GM19351 (cell line): ENCODE measurements at regions not wholly inside any gene's neighbourhood (a gene's known extent, or its start where the extent isn't known, plus 50 kb on each side); places are given as distances from the start of the nearest gene placed in this dataset.

Experiments used
- ATAC-seq: cut with Tn5 transposase; IDR thresholded peaks from one replicate; pipeline ENCODE4 v1.9.1; 2021; ENCODE audit warnings: mild to moderate bottlenecking, moderate library complexity; ENCODE audit not compliant: unreplicated experiment

- ATAC-seq = no peak
These were observed 346.1 kb upstream of the TENM4 start for GRCh38 chr11:79786961-79787360.

GRCh38 chr11:79783833-79784232 is 343.0 kb upstream of the TENM4 start:
- no peak for ATAC-seq

DNA sequence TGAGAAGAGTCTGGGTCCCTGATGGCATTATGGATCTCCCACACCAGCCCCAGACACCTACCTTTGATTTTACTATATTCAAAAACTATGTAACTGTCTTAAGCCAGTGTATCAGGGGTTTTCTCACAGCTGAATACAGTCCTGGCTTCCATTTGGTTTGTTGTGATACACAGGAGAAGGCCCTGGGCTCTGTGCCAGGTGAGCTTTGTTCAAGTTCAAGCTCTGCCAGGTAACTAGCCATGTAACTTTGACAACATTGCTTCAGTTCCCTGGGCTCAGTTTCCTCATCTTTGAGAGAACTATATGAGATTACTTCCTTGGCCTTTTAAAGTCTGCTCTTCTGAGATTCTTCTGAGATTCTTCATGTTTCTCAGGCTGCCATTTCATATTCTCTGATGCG is 327.5 kb upstream of the TENM4 start:
- no peak for ATAC-seq

GRCh38 chr11:79762279-79762921 is 321.6 kb upstream of the TENM4 start:
- ATAC-seq = no peak

- no peak for ATAC-seq
These were observed 317.5 kb upstream of the TENM4 start for GRCh38 chr11:79758325-79758724.

DNA sequence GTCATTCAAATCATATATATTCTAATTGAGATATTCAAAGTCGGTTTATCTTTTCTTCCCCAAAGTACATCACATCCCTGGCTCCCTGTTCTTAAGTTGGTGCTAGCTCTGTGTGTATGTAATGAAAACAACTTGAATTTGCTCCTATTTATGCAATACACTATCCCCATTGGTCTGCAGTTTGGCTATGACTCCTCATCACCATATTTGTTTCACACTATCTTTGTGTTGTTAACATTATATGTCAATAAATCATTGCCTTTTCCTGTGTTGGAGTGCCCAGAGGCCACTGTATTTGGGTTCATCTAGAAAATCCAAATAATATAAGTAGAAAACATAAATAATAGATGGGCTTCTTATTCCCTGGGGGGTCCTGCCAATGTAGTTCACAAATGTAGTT is 306.6 kb upstream of the TENM4 start:
- ATAC-seq = no peak

DNA sequence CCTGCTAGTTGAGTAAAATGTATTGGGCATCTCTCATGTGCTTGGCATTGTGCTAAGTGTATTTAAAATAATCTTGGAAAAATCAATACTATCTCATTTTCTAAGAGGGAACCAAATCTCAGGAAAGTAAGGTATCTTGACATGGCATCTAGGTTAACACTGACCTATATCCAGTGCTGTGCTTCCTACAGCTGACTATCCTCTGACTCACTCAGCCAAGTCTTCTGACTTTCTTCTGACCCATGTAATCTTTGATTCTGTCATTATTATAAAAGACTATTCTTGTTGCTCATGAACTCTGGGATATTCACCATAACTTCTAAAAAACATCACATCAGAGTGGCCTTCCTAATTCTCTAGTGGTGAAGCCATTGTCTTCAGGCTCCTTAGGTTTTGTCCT is 304.1 kb upstream of the TENM4 start:
- no peak for ATAC-seq

DNA sequence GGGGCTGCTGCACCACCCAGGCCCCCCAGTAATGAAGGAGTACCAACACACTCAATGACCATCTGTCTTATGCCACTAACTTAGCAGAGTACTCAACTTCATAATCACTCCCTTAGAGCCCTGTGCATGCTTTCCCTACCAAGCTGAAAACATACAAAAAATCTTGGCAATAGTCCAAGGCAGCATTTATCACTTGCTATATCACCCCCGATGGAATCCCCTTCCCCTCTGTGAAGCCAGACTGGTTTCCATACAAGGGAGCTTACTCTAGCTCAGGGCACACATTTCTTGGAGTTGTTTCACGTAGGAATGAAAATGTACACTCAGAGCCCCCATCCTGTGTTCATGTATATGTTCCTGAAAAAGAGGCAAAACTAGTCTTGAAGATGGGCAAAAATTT is 301.3 kb upstream of the TENM4 start:
- ATAC-seq = no peak

DNA sequence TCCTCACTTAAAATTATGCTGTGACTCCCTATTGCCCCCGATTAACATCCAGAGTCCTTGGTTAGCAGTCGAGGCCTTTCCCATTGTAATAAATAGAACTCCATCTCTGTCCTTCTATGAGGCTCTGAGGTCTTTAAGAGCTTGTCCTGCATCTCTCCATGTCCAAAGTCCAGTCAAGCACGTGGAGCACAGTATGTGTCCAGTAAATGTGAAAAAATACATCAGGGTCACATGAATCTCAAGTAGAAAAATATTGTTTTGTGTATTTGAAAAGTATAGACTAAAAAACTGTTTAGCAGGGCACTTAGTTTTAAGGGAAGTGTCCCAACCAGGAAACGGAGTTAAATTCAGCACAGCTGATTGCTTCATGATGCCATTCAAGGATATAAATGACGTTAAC is 298.8 kb upstream of the TENM4 start:
- ATAC-seq = no peak

DNA sequence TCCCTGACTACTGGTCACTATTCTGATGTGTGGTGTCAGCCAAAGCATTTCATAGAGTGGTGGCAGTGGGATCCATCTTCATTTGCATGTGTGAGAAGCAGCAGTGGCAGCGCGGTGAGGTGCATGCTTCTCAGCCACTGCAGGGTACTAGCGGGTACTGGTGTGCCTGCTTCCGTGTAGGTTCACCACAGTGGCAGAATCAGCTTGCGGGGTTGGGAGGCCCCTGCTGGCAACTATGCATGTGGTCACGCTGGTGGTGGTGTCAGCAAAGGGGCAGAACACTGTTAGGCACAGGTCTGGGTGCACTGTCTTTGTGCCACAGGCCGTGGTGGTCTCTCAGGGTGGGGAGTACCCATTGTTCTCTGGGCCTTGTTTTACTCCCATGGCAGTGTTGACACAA is 286.4 kb upstream of the TENM4 start:
- no peak for ATAC-seq

DNA sequence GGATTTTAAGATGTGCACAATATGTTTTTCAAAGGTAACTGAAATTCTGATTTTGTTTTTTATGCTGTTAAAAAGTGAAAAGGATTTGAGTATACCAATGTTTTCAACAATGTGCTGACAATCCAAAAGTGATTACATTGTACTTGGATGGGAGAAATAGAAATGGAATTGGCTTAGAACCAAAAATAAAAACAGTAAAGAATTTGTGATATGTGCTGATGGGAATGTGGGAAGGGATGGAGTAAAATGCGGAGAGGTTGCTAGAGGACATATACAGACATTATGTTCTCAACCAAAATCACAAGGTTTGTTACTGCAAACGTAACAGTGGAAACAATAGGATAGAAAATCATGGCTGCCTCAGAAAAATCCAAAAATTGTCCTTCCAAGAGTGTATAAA is 279.3 kb upstream of the TENM4 start:
- ATAC-seq = no peak

- peak; percentile 96 for ATAC-seq
These were observed 267.6 kb upstream of the TENM4 start for GRCh38 chr11:79708319-79708932.

DNA sequence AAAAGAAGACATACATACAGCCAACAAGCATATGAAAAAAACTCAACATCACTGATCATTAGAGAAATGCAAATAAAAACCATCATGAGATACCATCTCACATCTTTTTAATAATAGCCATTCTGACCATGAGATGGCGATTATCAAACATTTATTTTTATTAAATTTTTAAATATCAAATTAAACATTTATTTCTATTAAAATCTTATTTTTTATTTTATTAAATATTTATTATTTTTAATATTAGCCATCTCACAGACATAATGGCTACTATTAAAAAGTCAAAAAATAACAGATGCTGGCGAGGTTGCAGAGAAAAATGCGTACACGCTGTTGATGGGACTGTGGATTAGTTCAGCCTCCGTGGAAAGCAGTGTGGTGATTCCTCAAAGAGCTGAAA is 264.8 kb upstream of the TENM4 start:
- no peak for ATAC-seq

DNA sequence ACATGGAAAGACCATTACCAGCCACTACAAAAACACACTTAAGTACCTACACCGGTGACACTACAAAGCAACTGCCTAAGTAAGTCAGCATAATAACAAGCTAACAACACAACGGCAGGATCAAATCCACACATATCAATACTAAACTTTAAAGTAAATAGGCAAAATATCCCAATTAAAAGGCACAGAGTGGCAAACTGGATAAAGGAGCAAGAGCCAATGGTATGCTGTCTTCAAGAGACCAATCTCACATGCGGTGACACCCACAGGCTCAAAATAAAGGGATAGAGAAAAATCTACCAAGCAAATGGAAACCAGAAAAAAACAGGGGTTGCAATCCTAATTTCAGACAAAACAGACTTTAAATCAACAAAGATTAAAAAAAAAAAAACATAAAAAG is 261.5 kb upstream of the TENM4 start:
- ATAC-seq = no peak

DNA sequence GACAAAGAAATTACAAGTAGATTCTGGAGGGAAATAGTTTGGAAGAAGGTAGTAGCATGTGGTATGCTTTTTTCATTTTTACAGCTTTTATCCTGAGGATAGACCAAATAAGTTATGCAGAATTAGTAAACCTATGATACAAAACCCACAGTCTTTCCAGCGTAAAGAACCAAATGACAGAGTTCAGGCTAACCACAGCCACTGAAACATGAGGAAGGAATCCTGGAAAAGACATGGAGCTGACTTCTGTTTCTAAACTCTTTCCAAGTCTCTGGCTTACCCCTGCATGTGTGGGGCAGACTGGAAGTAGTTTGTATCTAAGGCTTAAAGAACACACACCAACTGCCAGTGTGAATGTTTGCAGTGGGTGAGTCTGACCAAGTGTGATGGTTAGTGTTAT is 258.4 kb upstream of the TENM4 start:
- ATAC-seq = no peak

GRCh38 chr11:79697905-79698304 is 257.1 kb upstream of the TENM4 start:
- peak; percentile 88 for ATAC-seq

DNA sequence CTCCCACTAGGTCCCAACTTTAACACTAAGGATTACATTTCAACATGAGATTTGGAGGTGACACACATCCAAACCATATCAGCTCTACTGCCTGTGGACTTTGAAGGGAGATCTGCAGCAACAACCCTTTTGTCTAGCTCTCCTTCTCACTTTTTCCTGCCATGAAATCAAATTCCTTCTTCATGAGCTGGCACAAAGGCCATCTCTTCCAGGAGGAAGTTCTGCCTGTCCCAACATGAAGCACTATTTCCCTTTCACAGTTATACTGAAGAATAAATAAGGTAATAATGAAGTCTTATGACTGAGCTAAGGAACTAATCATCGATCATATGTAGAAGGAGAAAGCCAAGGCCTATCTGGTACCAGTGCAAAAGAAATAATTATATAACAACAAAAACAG is 253.5 kb upstream of the TENM4 start:
- ATAC-seq = no peak

GRCh38 chr11:79691445-79691844 is 250.6 kb upstream of the TENM4 start:
- peak; percentile 63 for ATAC-seq

GRCh38 chr11:79686703-79687419 is 246.0 kb upstream of the TENM4 start:
- ATAC-seq = no peak

- ATAC-seq = no peak
These were observed 243.1 kb upstream of the TENM4 start for GRCh38 chr11:79683930-79684329.

- ATAC-seq = no peak
These were observed 238.1 kb upstream of the TENM4 start for GRCh38 chr11:79678780-79679452.

GRCh38 chr11:79676396-79676795 is 235.6 kb upstream of the TENM4 start:
- ATAC-seq = no peak
